GM23248 (cell line): ENCODE measurements at regions not wholly inside any gene's neighbourhood (a gene's known extent, or its start where the extent isn't known, plus 50 kb on each side); places are given as distances from the start of the nearest gene placed in this dataset.
A peak's percentile ranks its signal among the peaks of the same experiment; 100 is the strongest.

Source experiments
- DNase-seq: peaks from one replicate; pipeline ENCODE4 v3.0.0-alpha.2; 2015
- H2AFZ ChIP-seq: fragments of 200-600 bp; sonication (generic); 2 replicates; pipeline ENCODE4 v1.6.1; 2016; ENCODE audit warnings: antibody characterized with exemption
- H3F3A ChIP-seq: fragments of 200-600 bp; sonication (generic); 2 replicates; pipeline ENCODE4 v1.6.1; 2016; ENCODE audit warnings: mild to moderate bottlenecking, antibody characterized with exemption, mixed run types; ENCODE audit not compliant: insufficient read depth
- H3K27ac ChIP-seq: fragments of 200-600 bp; sonication (generic); 2 replicates; pipeline ENCODE4 v1.5.1; 2016; ENCODE audit warnings: mild to moderate bottlenecking
- H3K27me3 ChIP-seq: fragments of 200-600 bp; sonication (generic); replicated peaks from 2 replicates; pipeline ENCODE4 v1.6.1; 2016; ENCODE audit warnings: mild to moderate bottlenecking; ENCODE audit not compliant: insufficient read depth
- H3K36me3 ChIP-seq: fragments of 200-600 bp; sonication (generic); 2 replicates; pipeline ENCODE4 v1.6.1; 2016; ENCODE audit warnings: low read depth, mild to moderate bottlenecking
- H3K4me1 ChIP-seq: fragments of 200-600 bp; sonication (generic); 2 replicates; pipeline ENCODE4 v1.6.1; 2016; ENCODE audit warnings: mild to moderate bottlenecking; ENCODE audit not compliant: insufficient read depth
- H3K4me2 ChIP-seq: fragments of 200-600 bp; sonication (generic); one replicate; pipeline ENCODE4 v1.6.1; 2016; ENCODE audit warnings: mild to moderate bottlenecking; ENCODE audit not compliant: unreplicated experiment
- H3K4me3 ChIP-seq: fragments of 200-600 bp; sonication (generic); 2 replicates; pipeline ENCODE4 v1.5.1; 2016; ENCODE audit warnings: mild to moderate bottlenecking
- H3K79me2 ChIP-seq: fragments of 200-600 bp; sonication (generic); 2 replicates; pipeline ENCODE4 v1.6.1; 2016; ENCODE audit warnings: mild to moderate bottlenecking; ENCODE audit not compliant: insufficient read depth
- H3K9ac ChIP-seq: fragments of 200-600 bp; sonication (generic); 2 replicates; pipeline ENCODE4 v1.6.1; 2016; ENCODE audit warnings: mild to moderate bottlenecking
- H3K9me2 ChIP-seq: fragments of 200-600 bp; sonication (generic); 2 replicates; pipeline ENCODE4 v1.6.1; 2016; ENCODE audit warnings: mixed run types, mild to moderate bottlenecking, moderate library complexity; ENCODE audit not compliant: insufficient read depth
- H3K9me3 ChIP-seq: fragments of 200-600 bp; sonication (generic); one replicate; pipeline ENCODE4 v1.6.1; 2017; ENCODE audit warnings: low read depth
- H4K20me1 ChIP-seq: fragments of 200-600 bp; sonication (generic); 2 replicates; pipeline ENCODE4 v1.6.0; 2016; ENCODE audit not compliant: insufficient read depth
- EZH2 ChIP-seq: fragments of 200-600 bp; sonication (generic); IDR thresholded peaks from 2 replicates; pipeline ENCODE4 v1.6.1; 2018; ENCODE audit warnings: antibody characterized with exemption, mild to moderate bottlenecking; ENCODE audit not compliant: insufficient read depth, poor library complexity, severe bottlenecking
- EZH2phosphoT487 ChIP-seq: fragments of 200-600 bp; sonication (generic); IDR thresholded peaks from 2 replicates; pipeline ENCODE4 v1.6.1; 2018; ENCODE audit warnings: antibody characterized with exemption, moderate library complexity, mild to moderate bottlenecking, low read depth; ENCODE audit not compliant: insufficient read depth
- WGBS, 2 experiments: methylation state at CpG; one replicate each; pipeline ENCODE4 v1.1.6; 2015 to 2017; ENCODE audit warnings: low lambda C conversion rate in 2 of 2, low coverage in 1 of 2; ENCODE audit errors: missing lambda C conversion rate in 2 of 2; 5-methylcytosine and 5-hydroxymethylcytosine counted together
- in situ Hi-C: fragments of 300-500 bp; cut with MboI; formaldehyde crosslinking; loops from 2 replicates; pipeline ENCODE4 v1.15.0; 2020

DNA sequence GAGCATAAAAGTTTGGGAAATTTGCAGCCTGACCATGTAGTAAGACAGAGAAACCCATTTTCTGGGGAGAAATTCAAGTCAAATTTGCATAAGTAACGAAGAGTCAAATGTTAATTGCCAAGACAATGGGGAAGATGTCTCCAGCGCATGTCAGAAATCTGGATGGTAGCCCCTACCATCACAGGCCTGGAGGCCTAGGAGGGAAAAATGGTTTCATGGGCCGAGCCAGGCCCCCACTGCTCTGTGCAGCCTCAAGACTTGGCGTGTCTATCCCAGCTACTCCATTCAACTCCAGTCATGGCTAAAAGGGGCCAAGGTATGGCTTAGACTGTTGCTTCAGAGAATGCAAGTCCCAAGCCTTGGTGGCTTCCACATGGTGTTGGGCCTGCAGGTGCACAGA lies 269.8 kb downstream of the RFC3 start:
- DNase-seq = no peak
- in situ Hi-C loops = no loop called here
- H2AFZ ChIP-seq = no peak overlapping the region
- no peak for TF ChIP-seq EZH2
- TF ChIP-seq EZH2phosphoT487 = no peak
- H3K9me2 ChIP-seq = no peaks in the 10 kb centered on the region
- no peaks in the 10 kb centered on the region for H3K79me2 ChIP-seq
- H3K9me3 ChIP-seq = no peaks in the 10 kb centered on the region
- H3K4me3 ChIP-seq = no peak overlapping the region
- no peaks in the 10 kb centered on the region for H3K27me3 ChIP-seq
- H3K36me3 ChIP-seq = no peaks in the 10 kb centered on the region
- WGBS, 2 experiments = 69 to 84% methylated on average over 4 of the region's 4 CpGs
- no peaks in the 10 kb centered on the region for H3K4me1 ChIP-seq
- no peak overlapping the region for H3K9ac ChIP-seq
- no peak overlapping the region for H3K4me2 ChIP-seq
- no peaks in the 10 kb centered on the region for H4K20me1 ChIP-seq
- no peaks in the 10 kb centered on the region for H3F3A ChIP-seq
- no peak overlapping the region for H3K27ac ChIP-seq

DNA sequence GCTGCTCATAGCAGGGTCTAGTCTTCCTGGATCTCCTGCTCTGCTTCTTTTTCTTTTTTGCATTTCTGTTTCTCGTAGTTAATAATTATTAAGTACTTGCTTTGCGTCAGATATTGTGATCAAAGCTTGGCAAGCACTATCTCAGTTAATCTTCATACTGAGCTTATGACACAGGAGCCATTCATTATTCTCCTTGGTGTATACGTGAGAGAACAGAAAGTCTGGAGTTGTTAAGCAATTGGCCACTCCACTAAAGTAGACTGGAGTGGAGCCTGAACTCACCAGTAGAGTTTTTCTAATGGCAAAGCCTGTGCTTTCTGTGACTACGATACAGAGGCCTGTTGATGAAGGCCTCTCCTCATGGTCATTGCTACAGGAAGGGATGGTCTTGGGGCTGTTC lies 285.9 kb downstream of the RFC3 start:
- no peak overlapping the region for H3K4me2 ChIP-seq
- no peaks in the 10 kb centered on the region for H3K27me3 ChIP-seq
- H3K36me3 ChIP-seq = no peaks in the 10 kb centered on the region
- no peaks in the 10 kb centered on the region for H3K79me2 ChIP-seq
- H3K9me2 ChIP-seq = 0 out of 2 replicates have a peak, but pooled peaks cover 3% of the 10 kb centered on the region
- WGBS, 2 experiments = 78 to 85% methylated on average over 4 of the region's 4 CpGs
- no peaks in the 10 kb centered on the region for H4K20me1 ChIP-seq
- TF ChIP-seq EZH2phosphoT487 = no peak
- TF ChIP-seq EZH2 = no peak
- H2AFZ ChIP-seq = no peak overlapping the region
- H3K4me3 ChIP-seq = no peak overlapping the region
- H3F3A ChIP-seq = no peaks in the 10 kb centered on the region
- H3K9me3 ChIP-seq = no peaks in the 10 kb centered on the region
- DNase-seq = no peak
- H3K27ac ChIP-seq = no peak overlapping the region
- H3K4me1 ChIP-seq = peaks cover 16% of the 10 kb centered on the region
- in situ Hi-C loops = no loop called here
- H3K9ac ChIP-seq = no peak overlapping the region

DNA sequence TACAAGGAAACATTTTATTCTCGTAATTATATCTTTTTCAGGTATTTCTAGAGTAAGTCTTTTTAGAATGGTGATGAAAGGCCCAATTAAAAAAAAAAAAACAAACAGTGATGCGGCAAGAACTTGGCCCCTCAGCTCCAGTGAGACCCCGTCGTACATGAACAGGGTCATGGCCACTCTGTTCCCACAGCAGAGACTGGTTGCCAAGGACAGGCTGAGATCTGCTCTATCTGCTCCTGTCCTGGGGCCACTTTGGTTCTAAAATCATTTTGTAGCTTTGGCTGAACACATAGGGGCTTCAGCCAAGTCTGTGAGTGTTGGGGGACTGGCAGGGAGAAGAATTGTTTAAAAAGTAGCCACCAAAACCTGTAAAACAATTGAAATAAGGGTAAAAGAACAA lies 286.9 kb downstream of the RFC3 start:
- H3K79me2 ChIP-seq = no peaks in the 10 kb centered on the region
- no peak overlapping the region for H3K4me2 ChIP-seq
- no peak for DNase-seq
- H3K9ac ChIP-seq = no peak overlapping the region
- TF ChIP-seq EZH2 (no peak), EZH2phosphoT487 (no peak)
- no peak overlapping the region for H2AFZ ChIP-seq
- in situ Hi-C loops = no loop called here
- no peaks in the 10 kb centered on the region for H3K36me3 ChIP-seq
- H3K27ac ChIP-seq = no peak overlapping the region
- no peaks in the 10 kb centered on the region for H3K9me2 ChIP-seq
- H3K27me3 ChIP-seq = no peaks in the 10 kb centered on the region
- no peaks in the 10 kb centered on the region for H3K9me3 ChIP-seq
- peaks cover 16% of the 10 kb centered on the region for H3K4me1 ChIP-seq
- WGBS, 2 experiments = 76 to 80% methylated on average over 4 of the region's 4 CpGs
- H3K4me3 ChIP-seq = no peak overlapping the region
- no peaks in the 10 kb centered on the region for H4K20me1 ChIP-seq
- no peaks in the 10 kb centered on the region for H3F3A ChIP-seq

DNA sequence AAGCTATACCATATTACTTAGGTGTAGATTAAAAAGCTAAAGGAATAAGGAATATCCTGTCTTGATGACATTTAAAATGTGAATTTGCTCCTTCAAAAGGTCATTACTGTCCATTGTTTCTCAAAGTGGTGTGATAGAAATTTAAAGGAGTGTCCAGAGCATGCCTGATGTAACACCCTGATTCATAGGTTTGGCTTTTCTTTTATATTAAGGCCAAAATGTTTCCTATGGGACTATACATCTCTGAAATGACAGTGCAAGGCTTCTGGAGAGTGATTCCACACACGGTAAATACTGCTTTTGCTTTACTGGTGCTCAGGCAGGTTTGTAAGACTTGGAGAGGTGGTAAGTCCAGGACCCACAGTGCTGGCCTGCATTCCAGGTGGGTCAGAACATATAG lies 289.9 kb downstream of the RFC3 start:
- no peaks in the 10 kb centered on the region for H3K9me3 ChIP-seq
- no peaks in the 10 kb centered on the region for H3K27me3 ChIP-seq
- H2AFZ ChIP-seq = peak overlapping the region; percentile 50
- no peak overlapping the region for H3K4me2 ChIP-seq
- H3F3A ChIP-seq = no peaks in the 10 kb centered on the region
- H3K9ac ChIP-seq = no peak overlapping the region
- H3K27ac ChIP-seq = 0 out of 2 replicates have a peak overlapping the region, but pooled peaks have one; percentile 13
- no peaks in the 10 kb centered on the region for H3K9me2 ChIP-seq
- peak; percentile 49 for DNase-seq
- no peaks in the 10 kb centered on the region for H4K20me1 ChIP-seq
- in situ Hi-C loops = no loop called here
- no peak for TF ChIP-seq EZH2phosphoT487
- no peak for TF ChIP-seq EZH2
- H3K4me3 ChIP-seq = no peak overlapping the region
- H3K4me1 ChIP-seq = peaks cover 16% of the 10 kb centered on the region
- WGBS, 2 experiments = 69 to 79% methylated on average over 1 of the region's 1 CpG
- H3K36me3 ChIP-seq = no peaks in the 10 kb centered on the region
- no peaks in the 10 kb centered on the region for H3K79me2 ChIP-seq

DNA sequence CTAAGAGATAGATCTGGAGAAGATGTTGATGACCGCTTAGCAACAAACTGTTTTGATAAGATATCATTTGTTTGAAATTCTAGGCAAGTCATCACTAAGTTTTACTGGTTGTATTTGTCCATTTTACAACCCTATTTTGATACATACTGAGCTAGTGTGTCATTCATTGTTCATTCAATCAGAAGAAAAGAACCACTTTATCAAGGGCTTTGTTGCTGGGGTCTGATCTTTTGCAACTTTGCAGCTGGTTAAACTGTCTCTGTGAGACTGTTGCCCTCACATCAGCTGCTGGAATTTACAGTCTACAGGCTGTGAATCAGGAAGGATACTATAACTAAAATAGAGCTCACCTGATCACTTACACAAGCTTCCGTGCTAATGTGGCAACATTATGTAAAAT lies 290.5 kb downstream of the RFC3 start:
- Histone ChIP-seq H3K36me3 (no peaks in the 10 kb centered on the region), H2AFZ (0 out of 2 replicates have a peak overlapping the region, but pooled peaks have one; percentile 50), H3K9ac (no peak overlapping the region), H3K4me2 (no peak overlapping the region), H3K27me3 (no peaks in the 10 kb centered on the region), H3K27ac (no peak overlapping the region), H3K9me2 (no peaks in the 10 kb centered on the region), H3K4me1 (peaks cover 16% of the 10 kb centered on the region), H3K9me3 (no peaks in the 10 kb centered on the region), H3F3A (no peaks in the 10 kb centered on the region), H3K4me3 (no peak overlapping the region), H3K79me2 (no peaks in the 10 kb centered on the region), H4K20me1 (no peaks in the 10 kb centered on the region)
- in situ Hi-C loops = no loop called here
- 91 to 94% methylated on average over 2 of the region's 2 CpGs for WGBS, 2 experiments
- TF ChIP-seq EZH2 (no peak), EZH2phosphoT487 (no peak)
- no peak for DNase-seq
